B cell (primary cell): ENCODE measurements at regions not wholly inside any gene's neighbourhood (a gene's known extent, or its start where the extent isn't known, plus 50 kb on each side); places are given as distances from the start of the nearest gene placed in this dataset.

Experiments used
- ATAC-seq: fragments of 200-7000 bp; cut with Tn5 transposase; one replicate; pipeline ENCODE4 v1.10.0; 2021; ENCODE audit warnings: low read depth, mild to moderate bottlenecking, moderate number of reproducible peaks, moderate library complexity
- CTCF ChIA-PET: fragments of 350-600 bp; sonication (Branson Sonifier 250); formaldehyde crosslinking; loops from one replicate; lab custom pipeline; 2021; ENCODE audit warnings: antibody characterized with exemption, inconsistent platforms; lab: Charles Lee
- POLR2A ChIA-PET: fragments of 350-600 bp; sonication (Branson Sonifier 250); formaldehyde crosslinking; loops from one replicate; lab custom pipeline; 2021; ENCODE audit warnings: antibody characterized with exemption; lab: Charles Lee
- DNase-seq: peaks from one replicate; pipeline ENCODE4 v3.0.0; 2013
- H2AFZ ChIP-seq: 2 replicates; pipeline ENCODE4 v1.6.1; 2012; ENCODE audit warnings: mild to moderate bottlenecking, low read depth, low read length; ENCODE audit not compliant: insufficient read depth, poor library complexity, severe bottlenecking
- H3K27ac ChIP-seq, 2 donors: 1 replicate in 1 of 2; 2 replicates in 1 of 2; pipeline ENCODE4 v1.5.1; 2012 to 2013; ENCODE audit warnings: low read length in 2 of 2, mild to moderate bottlenecking in 2 of 2, moderate library complexity in 1 of 2
- H3K27me3 ChIP-seq, 4 experiments: fragments of 200-600 bp in 1 of 4; sonication (generic) in 1 of 4; replicated peaks in 1 of 4; 1 replicate in 2 of 4; 2 replicates in 2 of 4; pipeline versions ENCODE4 v1.6.1 to v1.7.0; 2013 to 2016; ENCODE audit warnings: low read length in 3 of 4, mild to moderate bottlenecking in 2 of 4, mixed read lengths in 1 of 4, moderate library complexity in 1 of 4; ENCODE audit not compliant: insufficient read depth in 4 of 4, control insufficient read depth in 3 of 4; ENCODE audit errors: control extremely low read depth in 1 of 4
- H3K36me3 ChIP-seq, 2 experiments: replicated peaks in 1 of 2; 1 replicate in 1 of 2; 2 replicates in 1 of 2; pipeline versions ENCODE4 v1.6.1 to v1.7.1; 2013; ENCODE audit warnings: low read length in 1 of 2; ENCODE audit not compliant: insufficient read depth in 2 of 2, control insufficient read depth in 1 of 2; ENCODE audit errors: control extremely low read depth in 1 of 2, extremely low read depth in 1 of 2
- H3K4me1 ChIP-seq, 2 donors: fragments of 200-600 bp in 1 of 2; sonication (generic) in 1 of 2; 1 replicate in 1 of 2; 2 replicates in 1 of 2; pipeline versions ENCODE4 v1.5.1 to v1.6.1; 2013 to 2017; ENCODE audit warnings: low read length in 2 of 2; ENCODE audit not compliant: control insufficient read depth in 2 of 2, insufficient read depth in 2 of 2
- H3K4me2 ChIP-seq: replicated peaks from 2 replicates; pipeline ENCODE3; 2012; ENCODE audit warnings: mild to moderate bottlenecking, low read depth, low read length; ENCODE audit not compliant: poor library complexity, severe bottlenecking
- H3K4me3 ChIP-seq, 5 experiments: fragments of 200-600 bp in 1 of 5; sonication (generic) in 1 of 5; 1 replicate in 3 of 5; 2 replicates in 2 of 5; pipeline versions ENCODE4 v1.5.1 to v1.7.0; 2011 to 2016; ENCODE audit warnings: low read length in 4 of 5, mild to moderate bottlenecking in 4 of 5, low read depth in 2 of 5, control low read depth in 1 of 5, moderate library complexity in 1 of 5; ENCODE audit not compliant: insufficient read depth in 1 of 5; ENCODE audit errors: control extremely low read depth in 1 of 5, extremely low read depth in 1 of 5
- H3K79me2 ChIP-seq: fragments of 200-600 bp; sonication (generic); one replicate; pipeline ENCODE4 v1.6.0; 2016; ENCODE audit warnings: low read length; ENCODE audit not compliant: control insufficient read depth, insufficient read depth
- H3K9ac ChIP-seq: fragments of 200-600 bp; sonication (generic); 2 replicates; pipeline ENCODE4 v1.6.1; 2017; ENCODE audit warnings: mild to moderate bottlenecking, low read length, moderate library complexity
- H3K9me3 ChIP-seq, 3 donors: one replicate each; pipeline versions ENCODE4 v1.6.1 to v1.7.1; 2013; ENCODE audit warnings: low read length in 2 of 3; ENCODE audit not compliant: control insufficient read depth in 2 of 3, insufficient read depth in 1 of 3; ENCODE audit errors: control extremely low read depth in 1 of 3
- H4K20me1 ChIP-seq: 2 replicates; pipeline ENCODE4 v1.6.0; 2012; ENCODE audit warnings: mild to moderate bottlenecking, low read length; ENCODE audit not compliant: insufficient read depth, control insufficient read depth, poor library complexity, severe bottlenecking
- H3K27ac Mint-ChIP-seq: one replicate; pipeline ENCODE4 v1.8.0; 2021; ENCODE audit warnings: mixed read lengths
- H3K27me3 Mint-ChIP-seq: one replicate; pipeline ENCODE4 v1.8.0; 2021; ENCODE audit warnings: mixed read lengths
- H3K4me1 Mint-ChIP-seq: one replicate; pipeline ENCODE4 v1.8.0; 2021; ENCODE audit warnings: mixed read lengths
- H3K4me3 Mint-ChIP-seq: one replicate; pipeline ENCODE4 v1.8.0; 2021; ENCODE audit warnings: mixed read lengths
- H3K9me3 Mint-ChIP-seq: one replicate; pipeline ENCODE4 v1.8.0; 2022; ENCODE audit warnings: mixed read lengths; ENCODE audit not compliant: insufficient read depth
- EZH2 ChIP-seq: IDR thresholded peaks from 2 replicates; pipeline ENCODE4 v1.6.1; 2012; ENCODE audit warnings: borderline replicate concordance, low read depth, mild to moderate bottlenecking, moderate library complexity, low read length; ENCODE audit not compliant: insufficient read depth, poor library complexity, severe bottlenecking
- WGBS: methylation state at CpG from one replicate; pipeline ENCODE4 v1.1.5; 2013; ENCODE audit warnings: missing lambda C conversion rate; ENCODE audit not compliant: insufficient coverage; 5-methylcytosine and 5-hydroxymethylcytosine counted together
- intact Hi-C: fragments of 100-400 bp; cut with micrococcal nuclease; formaldehyde crosslinking; loops from one replicate; pipeline ENCODE4 v1.10.0; 2022
- TF ChIP-seq, protein P1 (sequence below): fragments of 200-600 bp; IDR thresholded peaks from one replicate; pipeline ENCODE4 v1.8.0; 2022; ENCODE audit warnings: antibody characterized with exemption, mild to moderate bottlenecking

- no peak overlapping the region for H3K27ac ChIP-seq
- no peak for ATAC-seq
- no peaks in the 10 kb centered on the region for H4K20me1 ChIP-seq
- H2AFZ ChIP-seq: no peak overlapping the region
- no peak overlapping the region for H3K4me3 Mint-ChIP-seq
- H3K27me3 ChIP-seq: no peaks in the 10 kb centered on the region
- no peak overlapping the region for H3K4me3 ChIP-seq
- H3K27me3 Mint-ChIP-seq: no peaks in the 10 kb centered on the region
- 97% methylated on average over 5 of the region's 5 CpGs for WGBS
- H3K9ac ChIP-seq: no peak overlapping the region
- no peaks in the 10 kb centered on the region for H3K9me3 ChIP-seq
- no peaks in the 10 kb centered on the region for H3K9me3 Mint-ChIP-seq
- intact Hi-C loops: no loop called here
- H3K4me1 ChIP-seq: no peaks in the 10 kb centered on the region
- no peaks in the 10 kb centered on the region for H3K4me1 Mint-ChIP-seq
- H3K4me2 ChIP-seq: no peak overlapping the region
- ChIA-PET POLR2A (no interaction called here), CTCF (no interaction called here)
- TF ChIP-seq, protein P1, sequence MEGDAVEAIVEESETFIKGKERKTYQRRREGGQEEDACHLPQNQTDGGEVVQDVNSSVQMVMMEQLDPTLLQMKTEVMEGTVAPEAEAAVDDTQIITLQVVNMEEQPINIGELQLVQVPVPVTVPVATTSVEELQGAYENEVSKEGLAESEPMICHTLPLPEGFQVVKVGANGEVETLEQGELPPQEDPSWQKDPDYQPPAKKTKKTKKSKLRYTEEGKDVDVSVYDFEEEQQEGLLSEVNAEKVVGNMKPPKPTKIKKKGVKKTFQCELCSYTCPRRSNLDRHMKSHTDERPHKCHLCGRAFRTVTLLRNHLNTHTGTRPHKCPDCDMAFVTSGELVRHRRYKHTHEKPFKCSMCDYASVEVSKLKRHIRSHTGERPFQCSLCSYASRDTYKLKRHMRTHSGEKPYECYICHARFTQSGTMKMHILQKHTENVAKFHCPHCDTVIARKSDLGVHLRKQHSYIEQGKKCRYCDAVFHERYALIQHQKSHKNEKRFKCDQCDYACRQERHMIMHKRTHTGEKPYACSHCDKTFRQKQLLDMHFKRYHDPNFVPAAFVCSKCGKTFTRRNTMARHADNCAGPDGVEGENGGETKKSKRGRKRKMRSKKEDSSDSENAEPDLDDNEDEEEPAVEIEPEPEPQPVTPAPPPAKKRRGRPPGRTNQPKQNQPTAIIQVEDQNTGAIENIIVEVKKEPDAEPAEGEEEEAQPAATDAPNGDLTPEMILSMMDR: no peak
- TF ChIP-seq EZH2: no peak
- DNase-seq: no peak
- no peaks in the 10 kb centered on the region for H3K36me3 ChIP-seq
- no peaks in the 10 kb centered on the region for H3K79me2 ChIP-seq
- no peak overlapping the region for H3K27ac Mint-ChIP-seq
Observed at GRCh38 chr14:100400115-100400514, 77.0 kb downstream of the SLC25A47 start.

DNA sequence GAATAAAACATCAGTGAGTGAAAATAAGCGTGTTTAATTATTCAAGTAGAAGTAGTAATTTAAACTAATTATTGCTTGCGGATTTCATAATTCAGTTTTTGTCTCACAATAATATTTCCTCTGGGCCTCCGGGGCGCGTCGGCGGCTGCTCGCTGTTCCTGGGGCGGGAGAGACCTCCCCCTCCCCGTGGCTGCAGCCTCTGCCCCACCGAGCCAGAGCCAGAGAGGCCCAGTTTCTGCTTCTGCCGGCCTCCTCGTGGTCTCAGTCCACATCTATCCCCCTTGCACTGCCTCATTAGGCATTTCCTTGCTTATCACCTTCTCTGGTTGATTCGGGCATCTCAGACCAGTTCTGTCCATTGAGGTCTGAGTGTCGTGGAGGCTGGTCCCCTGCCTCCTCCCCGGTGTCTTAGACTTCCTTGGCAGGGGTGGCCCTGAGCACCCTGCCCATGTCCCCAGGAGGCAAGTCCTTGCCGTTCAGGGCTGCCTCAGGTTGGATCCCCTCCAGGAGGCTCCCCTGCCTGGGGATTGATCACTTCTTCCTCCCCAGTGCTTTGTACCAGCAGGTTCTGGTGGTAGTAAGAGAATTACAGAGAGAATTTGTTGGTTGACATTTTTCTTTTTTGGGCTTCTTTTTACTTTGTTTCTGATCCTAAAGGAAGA is 78.0 kb downstream of the SLC25A47 start:
- Histone ChIP-seq H4K20me1 (no peaks in the 10 kb centered on the region), H3K9ac (no peak overlapping the region), H3K4me3 (no peak overlapping the region), H3K9me3 (no peaks in the 10 kb centered on the region), H3K36me3 (no peaks in the 10 kb centered on the region), H3K27me3 (no peaks in the 10 kb centered on the region), H3K4me1 (peaks cover 3 to 5% of the 10 kb centered on the region in 2 donors), H3K79me2 (no peaks in the 10 kb centered on the region), H2AFZ (no peak overlapping the region), H3K27ac (no peak overlapping the region), H3K4me2 (no peak overlapping the region)
- Mint-ChIP-seq H3K27me3 (no peaks in the 10 kb centered on the region), H3K4me1 (peaks cover 4% of the 10 kb centered on the region), H3K4me3 (no peak overlapping the region), H3K27ac (no peak overlapping the region), H3K9me3 (no peaks in the 10 kb centered on the region)
- ATAC-seq (no peak), DNase-seq (no peak)
- TF ChIP-seq, protein P1: no peak
- no peak for TF ChIP-seq EZH2
- WGBS: 98% methylated on average over 13 of the region's 17 CpGs
- POLR2A ChIA-PET: no interaction called here
- CTCF ChIA-PET: no interaction called here
- intact Hi-C loops: no loop called here
